ENCODE measurements at regions not wholly inside any gene's neighbourhood (a gene's known extent, or its start where the extent isn't known, plus 50 kb on each side); places are given as distances from the start of the nearest gene placed in this dataset.
A peak's percentile ranks its signal among the peaks of the same experiment; 100 is the strongest.
"Not testable (repeated sequence)": the region's sequence is repeated elsewhere in the genome, so short reads cannot be mapped to it uniquely, and the experiment has no call there.

DNA sequence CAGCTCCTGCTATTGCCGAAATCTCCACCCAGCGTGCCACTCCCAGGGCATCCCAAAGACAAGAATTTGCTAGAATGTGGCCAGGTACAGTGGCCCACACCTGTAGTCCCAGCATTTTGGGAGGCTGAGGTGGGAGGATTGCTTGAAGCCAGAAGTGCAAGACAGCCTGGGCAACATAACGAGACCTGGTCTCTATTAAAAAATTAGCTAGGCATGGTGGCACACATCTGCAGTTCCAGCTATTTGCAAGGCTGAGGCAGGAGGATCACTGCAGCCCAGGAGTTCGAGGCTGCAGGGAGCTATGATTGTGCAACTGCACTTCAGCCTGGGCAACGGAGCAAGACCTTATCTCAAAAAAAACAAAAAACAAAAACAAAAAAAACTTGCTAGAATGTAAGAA lies 73.3 kb upstream of the LYZL2 start:
- Mint-ChIP-seq H3K4me3 (peak overlapping the region; percentile 84), H3K27me3 (no peaks in the 10 kb centered on the region), H3K27ac (peak overlapping the region; percentile 99), H3K4me1 (peaks cover 74% of the 10 kb centered on the region), H3K36me3 (peaks cover 26% of the 10 kb centered on the region), H3K9me3 (ENCODE audit: low read depth) (no peaks in the 10 kb centered on the region)
- CTCF ChIA-PET, result interaction anchor here (0.7 to 8.2 kb wide), 6 partner anchors 14 to 63 kb away, joined by 3 to 76 read pairs (median 10); no protein-coding TSS in a partner anchor
- ATAC-seq (no peak), DNase-seq (peak; percentile 42)

GRCh38 chr10:30701451-30702173 lies 72.1 kb upstream of the LYZL2 start:
- peaks cover 32% of the 10 kb centered on the region for H3K36me3 Mint-ChIP-seq
- peak; percentile 72 for ATAC-seq
- peak; percentile 93 for DNase-seq
- CTCF ChIA-PET, result interaction anchor here (0.8 to 8.2 kb wide), 8 partner anchors 14 to 82 kb away, joined by 3 to 76 read pairs (median 8); no protein-coding TSS in a partner anchor
- H3K27ac Mint-ChIP-seq, result peak overlapping the region; percentile 99
- no peaks in the 10 kb centered on the region for H3K9me3 Mint-ChIP-seq (ENCODE audit: low read depth)
- H3K4me3 Mint-ChIP-seq, result peak overlapping the region; percentile 84
- H3K4me1 Mint-ChIP-seq, result peaks cover 82% of the 10 kb centered on the region
- no peaks in the 10 kb centered on the region for H3K27me3 Mint-ChIP-seq

- H3K9me3 Mint-ChIP-seq (ENCODE audit: low read depth), result peaks cover 2% of the 10 kb centered on the region
- DNase-seq, result peak; percentile 54
Measured at GRCh38 chr10:30697806-30698205, 68.3 kb upstream of the LYZL2 start.

DNA sequence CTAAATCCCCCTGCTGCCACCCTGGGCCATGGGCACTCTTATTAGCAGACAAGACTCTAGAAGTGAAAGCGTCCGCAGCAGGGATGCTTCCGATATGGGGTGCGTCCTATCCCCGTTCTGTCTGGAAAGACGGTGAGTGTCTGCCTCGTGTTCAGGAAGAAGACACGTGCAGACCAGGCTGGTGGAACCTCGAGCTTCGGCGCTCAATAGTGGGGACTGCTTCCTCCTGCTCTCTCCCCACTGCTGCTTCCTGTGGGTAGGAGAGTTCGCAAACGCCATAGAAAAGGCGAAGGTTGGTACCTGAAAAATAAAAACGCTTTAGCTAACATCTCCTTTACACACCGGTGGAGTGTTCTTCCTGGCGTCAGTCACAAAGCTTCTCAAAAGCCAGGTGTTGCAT lies 67.7 kb upstream of the LYZL2 start:
- not testable (repeated sequence) for H3K27me3 Mint-ChIP-seq; H3K4me3 Mint-ChIP-seq; ATAC-seq; H3K9me3 Mint-ChIP-seq (ENCODE audit: low read depth)
- peak; percentile 39 for DNase-seq
- Mint-ChIP-seq H3K4me1 (peaks cover 80% of the 10 kb centered on the region), H3K27ac (peak overlapping the region; percentile 92), H3K36me3 (peaks cover 29% of the 10 kb centered on the region)
- CTCF ChIA-PET, result interaction anchor here (0.8 to 3.4 kb wide), 5 partner anchors 10 to 54 kb away, joined by 3 to 36 read pairs (median 5); no protein-coding TSS in a partner anchor

More at GRCh38 chr10:30697806-30698205, 68.3 kb upstream of the LYZL2 start:
- Mint-ChIP-seq H3K27me3 (no peaks in the 10 kb centered on the region), H3K4me3 (no peak overlapping the region), H3K27ac (peak overlapping the region; percentile 92), H3K36me3 (peaks cover 29% of the 10 kb centered on the region), H3K4me1 (peaks cover 83% of the 10 kb centered on the region)
- ATAC-seq, result no peak
- CTCF ChIA-PET, result interaction anchor here (0.7 to 3.4 kb wide), 8 partner anchors 11 to 54 kb away, joined by 3 to 36 read pairs (median 4); no protein-coding TSS in a partner anchor

- CTCF ChIA-PET, result interaction anchor here (0.7 to 3.4 kb wide), 4 partner anchors 9 to 88 kb away, joined by 3 to 36 read pairs (median 10); no protein-coding TSS in a partner anchor
- H3K9me3 Mint-ChIP-seq (ENCODE audit: low read depth); H3K4me3 Mint-ChIP-seq; ATAC-seq; H3K27me3 Mint-ChIP-seq: not testable (repeated sequence)
- Mint-ChIP-seq H3K4me1 (peaks cover 76% of the 10 kb centered on the region), H3K36me3 (peaks cover 29% of the 10 kb centered on the region), H3K27ac (peak overlapping the region; percentile 88)
- DNase-seq, result peak; percentile 38
Measured at GRCh38 chr10:30696416-30697185, 67.0 kb upstream of the LYZL2 start.

- peaks cover 73% of the 10 kb centered on the region for H3K4me1 Mint-ChIP-seq
- ATAC-seq (peak; percentile 86), DNase-seq (peak; percentile 86)
- H3K9me3 Mint-ChIP-seq (ENCODE audit: low read depth); H3K27me3 Mint-ChIP-seq: not testable (repeated sequence)
- H3K4me3 Mint-ChIP-seq, result peak overlapping the region; percentile 53
- H3K36me3 Mint-ChIP-seq, result peaks cover 30% of the 10 kb centered on the region
- CTCF ChIA-PET, result interaction anchor here (0.7 to 3.4 kb wide), 3 partner anchors 8 to 89 kb away, joined by 3 to 36 read pairs (median 14); no protein-coding TSS in a partner anchor
- peak overlapping the region; percentile 88 for H3K27ac Mint-ChIP-seq
Measured at GRCh38 chr10:30695481-30696236, 66.1 kb upstream of the LYZL2 start.

GRCh38 chr10:30694518-30695228 lies 65.1 kb upstream of the LYZL2 start:
- CTCF ChIA-PET, result interaction anchor here (2.0 kb wide), 1 partner anchor 24 kb away, joined by 14 read pairs; no protein-coding TSS in a partner anchor
- Mint-ChIP-seq H3K27me3 (no peaks in the 10 kb centered on the region), H3K36me3 (peaks cover 26% of the 10 kb centered on the region), H3K4me3 (no peak overlapping the region), H3K4me1 (peaks cover 63% of the 10 kb centered on the region), H3K9me3 (ENCODE audit: low read depth) (peaks cover 4% of the 10 kb centered on the region), H3K27ac (peak overlapping the region; percentile 88)
- ATAC-seq (no peak), DNase-seq (no peak)

- Mint-ChIP-seq H3K4me1 (peaks cover 60% of the 10 kb centered on the region), H3K4me3 (peak overlapping the region; percentile 63), H3K36me3 (peaks cover 18% of the 10 kb centered on the region), H3K27ac (peak overlapping the region; percentile 75), H3K27me3 (no peaks in the 10 kb centered on the region), H3K9me3 (ENCODE audit: low read depth) (peaks cover 4% of the 10 kb centered on the region)
- CTCF ChIA-PET, result interaction anchor here (1.0 to 6.3 kb wide), 5 partner anchors 8 to 27 kb away, joined by 3 to 38 read pairs (median 3); no protein-coding TSS in a partner anchor
- peak; percentile 63 for DNase-seq
- no peak for ATAC-seq
Measured at GRCh38 chr10:30691639-30692015, 62.1 kb upstream of the LYZL2 start.

- H3K9me3 Mint-ChIP-seq (ENCODE audit: low read depth), result not testable (repeated sequence)
Measured at GRCh38 chr10:30690948-30691638, 61.5 kb upstream of the LYZL2 start.

GRCh38 chr10:30688456-30688855 lies 58.9 kb upstream of the LYZL2 start:
- CTCF ChIA-PET, result interaction anchor here (0.7 to 6.3 kb wide), 17 partner anchors 9 to 343 kb away, joined by 3 to 76 read pairs (median 8); partner anchors contain the start of gene ZNF438
- DNase-seq, result no peak
- peaks cover 12% of the 10 kb centered on the region for H3K36me3 Mint-ChIP-seq
- H3K27me3 Mint-ChIP-seq, result no peaks in the 10 kb centered on the region
- peak overlapping the region; percentile 73 for H3K27ac Mint-ChIP-seq
- no peak for ATAC-seq
- H3K9me3 Mint-ChIP-seq (ENCODE audit: low read depth), result peaks cover 4% of the 10 kb centered on the region
- no peak overlapping the region for H3K4me3 Mint-ChIP-seq
- H3K4me1 Mint-ChIP-seq, result peaks cover 63% of the 10 kb centered on the region

More at GRCh38 chr10:30690948-30691638, 61.5 kb upstream of the LYZL2 start:
- Mint-ChIP-seq H3K27ac (peak overlapping the region; percentile 75), H3K36me3 (peaks cover 18% of the 10 kb centered on the region), H3K4me1 (peaks cover 60% of the 10 kb centered on the region)
- not testable (repeated sequence) for H3K4me3 Mint-ChIP-seq, ATAC-seq, H3K27me3 Mint-ChIP-seq
- CTCF ChIA-PET, result interaction anchor here (1.0 to 6.3 kb wide), 5 partner anchors 10 to 93 kb away, joined by 3 to 38 read pairs (median 7); no protein-coding TSS in a partner anchor
- peak; percentile 21 for DNase-seq

DNA sequence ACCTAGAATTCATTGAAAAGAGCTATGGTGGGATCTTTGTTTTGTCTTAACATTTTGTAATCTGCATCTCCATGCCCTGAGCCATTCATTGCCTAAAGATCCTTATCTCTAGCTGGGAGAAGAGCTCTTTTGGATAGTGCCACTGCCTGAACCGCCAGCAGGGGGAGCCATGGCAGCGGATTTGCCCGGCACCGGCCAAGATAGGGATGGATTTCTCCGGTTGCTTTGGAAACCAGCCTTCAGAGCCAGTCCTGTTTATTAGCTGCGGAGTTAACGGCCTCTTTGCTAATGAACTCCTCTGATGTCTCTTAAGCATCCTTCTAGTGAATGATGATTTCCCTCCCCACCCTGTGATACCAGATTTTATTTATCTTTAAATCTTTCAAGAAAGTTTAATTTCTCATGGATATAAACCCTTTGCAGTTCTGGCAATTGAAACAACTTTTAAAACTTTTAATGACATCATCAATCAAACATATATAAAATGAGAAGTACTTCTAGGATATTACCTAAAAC lies 58.2 kb upstream of the LYZL2 start:
- H3K36me3 Mint-ChIP-seq, result peaks cover 8% of the 10 kb centered on the region
- ATAC-seq (peak; percentile 78), DNase-seq (peak; percentile 88)
- CTCF ChIA-PET, result interaction anchor here (0.7 to 6.3 kb wide), 25 partner anchors 9 to 1120 kb away, joined by 3 to 76 read pairs (median 5); partner anchors contain the start of genes LYZL2 and ZNF438
- peaks cover 2% of the 10 kb centered on the region for H3K9me3 Mint-ChIP-seq (ENCODE audit: low read depth)
- peaks cover 62% of the 10 kb centered on the region for H3K4me1 Mint-ChIP-seq
- peak overlapping the region; percentile 69 for H3K27ac Mint-ChIP-seq
- no peak overlapping the region for H3K4me3 Mint-ChIP-seq
- H3K27me3 Mint-ChIP-seq, result no peaks in the 10 kb centered on the region

All from activated CD8-positive, alpha-beta memory T cell treated with anti-CD3 and anti-CD28 coated beads, Interleukin-2, amount 10 ng/mL, durations not matched to agents 7 days and 5 days (primary cell).